Stimulated activated CD4-positive, alpha-beta T cell treated with anti-CD3 and anti-CD28 coated beads, Interleukin-15, amount 100 ng/mL, for 24 hours (primary cell): ENCODE measurements at regions not wholly inside any gene's neighbourhood (a gene's known extent, or its start where the extent isn't known, plus 50 kb on each side); places are given as distances from the start of the nearest gene placed in this dataset.

ENCODE experiments used
- DNase-seq: peaks from one replicate; pipeline ENCODE4 v3.0.0-alpha.2; 2020

- no peak for DNase-seq
Observed at GRCh38 chr12:13745111-13745860, 236.1 kb downstream of the GRIN2B start.

- no peak for DNase-seq
Observed at GRCh38 chr12:13744561-13744960, 236.8 kb downstream of the GRIN2B start.

- DNase-seq = no peak
Observed at GRCh38 chr12:13740149-13740545, 241.3 kb downstream of the GRIN2B start.

GRCh38 chr12:13735734-13736133, 245.7 kb downstream of the GRIN2B start:
- no peak for DNase-seq

- DNase-seq = no peak
Observed at GRCh38 chr12:13734584-13735152, 246.7 kb downstream of the GRIN2B start.

GRCh38 chr12:13727707-13728195, 253.7 kb downstream of the GRIN2B start:
- no peak for DNase-seq

GRCh38 chr12:13725049-13725448, 256.4 kb downstream of the GRIN2B start:
- DNase-seq = no peak

GRCh38 chr12:13724136-13724535, 257.3 kb downstream of the GRIN2B start:
- no peak for DNase-seq

GRCh38 chr12:13719986-13720385, 261.4 kb downstream of the GRIN2B start:
- DNase-seq = no peak

- no peak for DNase-seq
Observed at GRCh38 chr12:13718271-13718670, 263.1 kb downstream of the GRIN2B start.

GRCh38 chr12:13716119-13716518, 265.3 kb downstream of the GRIN2B start:
- DNase-seq = no peak

- no peak for DNase-seq
Observed at GRCh38 chr12:13713556-13714410, 267.6 kb downstream of the GRIN2B start.

GRCh38 chr12:13707829-13708228, 273.6 kb downstream of the GRIN2B start:
- no peak for DNase-seq

- DNase-seq = no peak
Observed at GRCh38 chr12:13702381-13702780, 279.0 kb downstream of the GRIN2B start.

GRCh38 chr12:13701502-13701901, 279.9 kb downstream of the GRIN2B start:
- DNase-seq = no peak

- DNase-seq = no peak
Observed at GRCh38 chr12:13697973-13698372, 283.4 kb downstream of the GRIN2B start.

GRCh38 chr12:13695781-13696180, 285.6 kb downstream of the GRIN2B start:
- DNase-seq = no peak

GRCh38 chr12:13692332-13692731, 289.1 kb downstream of the GRIN2B start:
- no peak for DNase-seq

- DNase-seq = no peak
Observed at GRCh38 chr12:13691598-13691997, 289.8 kb downstream of the GRIN2B start.

- no peak for DNase-seq
Observed at GRCh38 chr12:13687633-13688032, 293.8 kb downstream of the GRIN2B start.

GRCh38 chr12:13686260-13686659, 295.1 kb downstream of the GRIN2B start:
- DNase-seq = no peak

GRCh38 chr12:13680916-13681315, 300.5 kb downstream of the GRIN2B start:
- no peak for DNase-seq

GRCh38 chr12:13676880-13677279, 304.5 kb downstream of the GRIN2B start:
- no peak for DNase-seq
